ENCODE measurements at regions not wholly inside any gene's neighbourhood (a gene's known extent, or its start where the extent isn't known, plus 50 kb on each side); places are given as distances from the start of the nearest gene placed in this dataset.

GRCh38 chr13:97880311-97880675 is 73.2 kb upstream of the IPO5 start:
- CTCF ChIA-PET = no interaction called here
- no peak overlapping the region for H3K4me3 ChIP-seq (ENCODE audit: low read depth in 2 of 2, low read length in 2 of 2)
- no peak for ATAC-seq
- no peaks in the 10 kb centered on the region for H3K27me3 ChIP-seq (ENCODE audit: control insufficient read depth, insufficient read depth, low read length)
- in situ Hi-C loops (cut with HindIII; ENCODE audit: low pct_unique_long_range_greater_than_20kb, low sequenced_read_pairs) (no loop called here), intact Hi-C loops (cut with micrococcal nuclease; ENCODE audit: unreplicated experiment) (no loop called here)
- no peak for TF ChIP-seq SIN3A (IDR thresholded peaks at IDR 0.05; ENCODE audit: borderline replicate concordance, insufficient read depth, low read depth, low read length)
- TF ChIP-seq REST (IDR thresholded peaks at IDR 0.05; ENCODE audit: insufficient read depth in 1 of 2, low read depth in 2 of 2, low read length in 1 of 2) = no peak
- TF ChIP-seq TCF7L2 (IDR thresholded peaks at IDR 0.05; ENCODE audit: low read depth, low read length) = no peak
- TF ChIP-seq POLR2AphosphoS5 (IDR thresholded peaks at IDR 0.05; ENCODE audit: low read depth, low read length) = no peak
- TF ChIP-seq, protein P1, sequence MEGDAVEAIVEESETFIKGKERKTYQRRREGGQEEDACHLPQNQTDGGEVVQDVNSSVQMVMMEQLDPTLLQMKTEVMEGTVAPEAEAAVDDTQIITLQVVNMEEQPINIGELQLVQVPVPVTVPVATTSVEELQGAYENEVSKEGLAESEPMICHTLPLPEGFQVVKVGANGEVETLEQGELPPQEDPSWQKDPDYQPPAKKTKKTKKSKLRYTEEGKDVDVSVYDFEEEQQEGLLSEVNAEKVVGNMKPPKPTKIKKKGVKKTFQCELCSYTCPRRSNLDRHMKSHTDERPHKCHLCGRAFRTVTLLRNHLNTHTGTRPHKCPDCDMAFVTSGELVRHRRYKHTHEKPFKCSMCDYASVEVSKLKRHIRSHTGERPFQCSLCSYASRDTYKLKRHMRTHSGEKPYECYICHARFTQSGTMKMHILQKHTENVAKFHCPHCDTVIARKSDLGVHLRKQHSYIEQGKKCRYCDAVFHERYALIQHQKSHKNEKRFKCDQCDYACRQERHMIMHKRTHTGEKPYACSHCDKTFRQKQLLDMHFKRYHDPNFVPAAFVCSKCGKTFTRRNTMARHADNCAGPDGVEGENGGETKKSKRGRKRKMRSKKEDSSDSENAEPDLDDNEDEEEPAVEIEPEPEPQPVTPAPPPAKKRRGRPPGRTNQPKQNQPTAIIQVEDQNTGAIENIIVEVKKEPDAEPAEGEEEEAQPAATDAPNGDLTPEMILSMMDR (IDR thresholded peaks at IDR 0.05) = no peak
- H3K9me3 ChIP-seq (ENCODE audit: control insufficient read depth, insufficient read depth, low read depth, low read length) = no peaks in the 10 kb centered on the region
- H3K4me1 ChIP-seq (ENCODE audit: control insufficient read depth, insufficient read depth, low read length) = no peaks in the 10 kb centered on the region
- no peak for DNase-seq (ENCODE audit: low read depth, low spot score)
- POLR2A ChIA-PET = no interaction called here
- no TSS peak for BruUV-seq (replicated peaks)
- H3K27ac ChIP-seq (ENCODE audit: low read length) = no peak overlapping the region
- H3K36me3 ChIP-seq (ENCODE audit: control insufficient read depth, insufficient read depth, low read length) = no peaks in the 10 kb centered on the region

GRCh38 chr13:97881556-97881955 is 71.9 kb upstream of the IPO5 start:
- no peak overlapping the region for H3K27ac ChIP-seq (ENCODE audit: low read length)
- no peaks in the 10 kb centered on the region for H3K36me3 ChIP-seq (ENCODE audit: control insufficient read depth, insufficient read depth, low read length)
- no peaks in the 10 kb centered on the region for H3K9me3 ChIP-seq (ENCODE audit: control insufficient read depth, insufficient read depth, low read depth, low read length)
- in situ Hi-C loops (cut with HindIII; ENCODE audit: low pct_unique_long_range_greater_than_20kb, low sequenced_read_pairs) (no loop called here), intact Hi-C loops (cut with micrococcal nuclease; ENCODE audit: unreplicated experiment) (no loop called here)
- BruUV-seq (replicated peaks) = no TSS peak
- no peaks in the 10 kb centered on the region for H3K27me3 ChIP-seq (ENCODE audit: control insufficient read depth, insufficient read depth, low read length)
- ChIA-PET POLR2A (no interaction called here), CTCF (no interaction called here)
- ATAC-seq = no peak
- DNase-seq (ENCODE audit: low read depth, low spot score) = no peak
- H3K4me1 ChIP-seq (ENCODE audit: control insufficient read depth, insufficient read depth, low read length) = no peaks in the 10 kb centered on the region
- H3K4me3 ChIP-seq (ENCODE audit: low read depth in 2 of 2, low read length in 2 of 2) = no peak overlapping the region
- TF ChIP-seq REST (IDR thresholded peaks at IDR 0.05; ENCODE audit: insufficient read depth in 1 of 2, low read depth in 2 of 2, low read length in 1 of 2) = no peak
- TF ChIP-seq, protein P1 (IDR thresholded peaks at IDR 0.05) = no peak
- TF ChIP-seq POLR2AphosphoS5 (IDR thresholded peaks at IDR 0.05; ENCODE audit: low read depth, low read length) = no peak
- TF ChIP-seq TCF7L2 (IDR thresholded peaks at IDR 0.05; ENCODE audit: low read depth, low read length) = no peak
- no peak for TF ChIP-seq SIN3A (IDR thresholded peaks at IDR 0.05; ENCODE audit: borderline replicate concordance, insufficient read depth, low read depth, low read length)
